ENCODE measurements at regions not wholly inside any gene's neighbourhood (a gene's known extent, or its start where the extent isn't known, plus 50 kb on each side); places are given as distances from the start of the nearest gene placed in this dataset.

DNA sequence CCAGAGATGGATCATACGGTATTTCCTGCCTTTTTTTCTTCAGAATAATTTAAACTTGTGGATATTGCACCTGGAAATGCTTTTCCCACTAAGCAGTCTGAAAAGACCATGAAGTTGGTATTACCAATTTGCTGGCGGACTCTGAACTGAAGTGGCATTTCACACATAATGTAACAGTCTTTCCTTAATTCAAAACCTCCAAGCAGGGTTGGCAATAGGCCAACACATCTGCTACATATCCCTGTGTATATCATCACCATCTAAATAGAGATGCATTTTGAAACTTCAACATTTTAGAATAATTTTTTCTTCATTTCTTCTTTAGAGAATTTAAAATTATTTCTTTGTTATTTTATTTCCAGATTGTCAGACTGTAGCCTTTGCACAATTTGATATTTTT lies 100.5 kb downstream of the TSPAN8 start:
- no peak overlapping the region for H3K27ac ChIP-seq (ENCODE audit: low read depth, low read length)
- no peaks in the 10 kb centered on the region for H3K27me3 Mint-ChIP-seq (ENCODE audit: insufficient read depth)
- H3K4me3 ChIP-seq (ENCODE audit: low read length): no peak overlapping the region
- WGBS, 2 experiments (ENCODE audit: insufficient coverage in 1 of 2, insufficient read length in 1 of 2): 87 to 96% methylated on average over 2 of the region's 2 CpGs
- no peak overlapping the region for H3K27ac Mint-ChIP-seq
- H3K4me3 Mint-ChIP-seq: no peak overlapping the region
- no peaks in the 10 kb centered on the region for H3K27me3 ChIP-seq (ENCODE audit: control insufficient read depth, insufficient read depth, low read length, poor library complexity, severe bottlenecking)
- no peak for DNase-seq
- no peaks in the 10 kb centered on the region for H3K36me3 ChIP-seq (ENCODE audit: control insufficient read depth, insufficient read depth, low read length)
- H3K9me3 ChIP-seq (ENCODE audit: control insufficient read depth, low read length): no peaks in the 10 kb centered on the region
- no peak for TF ChIP-seq CTCF (conservative IDR thresholded peaks at IDR 0.05)
- H3K4me1 ChIP-seq (ENCODE audit: control insufficient read depth, insufficient read depth, low read length): no peaks in the 10 kb centered on the region
- H3K4me1 Mint-ChIP-seq: no peaks in the 10 kb centered on the region
- peaks cover 4% of the 10 kb centered on the region for H3K9me3 Mint-ChIP-seq
- no peak overlapping the region for H3K9ac ChIP-seq (ENCODE audit: extremely low read depth, low read length, poor library complexity, severe bottlenecking)
- H3K36me3 Mint-ChIP-seq (ENCODE audit: low read depth): no peaks in the 10 kb centered on the region

- WGBS, 2 experiments (ENCODE audit: insufficient coverage in 1 of 2, insufficient read length in 1 of 2): 84 to 88% methylated on average over 1 to 2 of the region's 2 CpGs
- Histone ChIP-seq H3K9ac (ENCODE audit: extremely low read depth, low read length, poor library complexity, severe bottlenecking) (no peak overlapping the region), H3K27me3 (ENCODE audit: control insufficient read depth, insufficient read depth, low read length, poor library complexity, severe bottlenecking) (no peaks in the 10 kb centered on the region), H3K4me1 (ENCODE audit: control insufficient read depth, insufficient read depth, low read length) (no peaks in the 10 kb centered on the region), H3K9me3 (ENCODE audit: control insufficient read depth, low read length) (no peaks in the 10 kb centered on the region), H3K4me3 (ENCODE audit: low read length) (no peak overlapping the region), H3K27ac (ENCODE audit: low read depth, low read length) (no peak overlapping the region), H3K36me3 (ENCODE audit: control insufficient read depth, insufficient read depth, low read length) (no peaks in the 10 kb centered on the region)
- no peaks in the 10 kb centered on the region for H3K36me3 Mint-ChIP-seq (ENCODE audit: low read depth)
- H3K27ac Mint-ChIP-seq: no peak overlapping the region
- no peak overlapping the region for H3K4me3 Mint-ChIP-seq
- no peak for TF ChIP-seq CTCF (conservative IDR thresholded peaks at IDR 0.05)
- DNase-seq: no peak
- no peaks in the 10 kb centered on the region for H3K27me3 Mint-ChIP-seq (ENCODE audit: insufficient read depth)
- peaks cover 4% of the 10 kb centered on the region for H3K9me3 Mint-ChIP-seq
- H3K4me1 Mint-ChIP-seq: no peaks in the 10 kb centered on the region
Observed at GRCh38 chr12:71054551-71054950, 103.2 kb downstream of the TSPAN8 start.

DNA sequence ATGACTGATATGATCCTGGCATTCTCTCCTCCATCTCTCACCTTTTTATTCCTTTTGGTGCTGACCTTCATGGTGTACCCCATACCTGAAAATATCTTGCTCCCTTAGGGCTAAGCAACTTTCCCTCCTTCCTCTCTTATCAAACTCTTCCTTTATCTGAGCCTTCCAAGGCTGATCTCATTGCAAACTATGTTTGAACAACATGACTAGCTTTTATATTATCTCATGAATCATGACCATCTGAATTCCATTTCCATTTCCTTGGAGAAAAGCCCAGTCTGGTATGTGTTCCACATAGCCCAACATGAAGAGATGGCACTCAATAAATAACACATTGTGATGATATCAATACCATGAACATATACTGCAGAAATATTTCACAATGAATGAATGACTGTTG lies 111.6 kb downstream of the TSPAN8 start:
- H3K36me3 Mint-ChIP-seq (ENCODE audit: low read depth): no peaks in the 10 kb centered on the region
- H3K4me3 Mint-ChIP-seq: no peak overlapping the region
- H3K27ac Mint-ChIP-seq: no peak overlapping the region
- TF ChIP-seq CTCF (conservative IDR thresholded peaks at IDR 0.05): no peak
- no peaks in the 10 kb centered on the region for H3K27me3 Mint-ChIP-seq (ENCODE audit: insufficient read depth)
- H3K9me3 Mint-ChIP-seq: no peaks in the 10 kb centered on the region
- Histone ChIP-seq H3K4me1 (ENCODE audit: control insufficient read depth, insufficient read depth, low read length) (peaks cover 3% of the 10 kb centered on the region), H3K9ac (ENCODE audit: extremely low read depth, low read length, poor library complexity, severe bottlenecking) (no peak overlapping the region), H3K4me3 (ENCODE audit: low read length) (no peak overlapping the region), H3K27ac (ENCODE audit: low read depth, low read length) (no peak overlapping the region), H3K9me3 (ENCODE audit: control insufficient read depth, low read length) (no peaks in the 10 kb centered on the region), H3K27me3 (ENCODE audit: control insufficient read depth, insufficient read depth, low read length, poor library complexity, severe bottlenecking) (no peaks in the 10 kb centered on the region), H3K36me3 (ENCODE audit: control insufficient read depth, insufficient read depth, low read length) (no peaks in the 10 kb centered on the region)
- H3K4me1 Mint-ChIP-seq: peaks cover 24% of the 10 kb centered on the region
- DNase-seq: no peak

All from endodermal cell (in vitro differentiated cells).